ENCODE measurements at regions not wholly inside any gene's neighbourhood (a gene's known extent, or its start where the extent isn't known, plus 50 kb on each side); places are given as distances from the start of the nearest gene placed in this dataset.

GRCh38 chr16:65933703-65934102 lies 432.8 kb upstream of the CDH5 start:
- no peak for TF ChIP-seq ZSCAN18 (CRISPR knock-in tag; IDR thresholded peaks at IDR 0.05)
- TF ChIP-seq CBFB (CRISPR knock-in tag; IDR thresholded peaks at IDR 0.05; ENCODE audit: low read depth): no peak
- no peak for TF ChIP-seq ARID4B (CRISPR knock-in tag; IDR thresholded peaks at IDR 0.05; ENCODE audit: borderline replicate concordance)
- no peak for TF ChIP-seq CTCF (IDR thresholded peaks at IDR 0.05)
- TF ChIP-seq AFF4 (CRISPR knock-in tag; IDR thresholded peaks at IDR 0.05; ENCODE audit: borderline replicate concordance): no peak
- TF ChIP-seq ZNF512 (CRISPR knock-in tag; IDR thresholded peaks at IDR 0.05; ENCODE audit: borderline replicate concordance): no peak
- no peak for TF ChIP-seq SP1 (CRISPR knock-in tag; conservative IDR thresholded peaks at IDR 0.05)
- TF ChIP-seq ZNF317 (CRISPR knock-in tag; IDR thresholded peaks at IDR 0.05; ENCODE audit: borderline replicate concordance, low read depth): no peak
- TF ChIP-seq USF1 (CRISPR knock-in tag; IDR thresholded peaks at IDR 0.05): no peak
- no peak for TF ChIP-seq OVOL2 (CRISPR knock-in tag; IDR thresholded peaks at IDR 0.05; ENCODE audit: borderline replicate concordance)
- no peak for TF ChIP-seq NFYB (CRISPR knock-in tag; conservative IDR thresholded peaks at IDR 0.05; ENCODE audit: low read depth)

All from WTC11 (cell line).